SK-N-SH (cell line): ENCODE measurements at regions not wholly inside any gene's neighbourhood (a gene's known extent, or its start where the extent isn't known, plus 50 kb on each side); places are given as distances from the start of the nearest gene placed in this dataset.

Experiments
- EZH2phosphoT487 ChIP-seq: fragments of 200-600 bp; sonication (generic); IDR thresholded peaks from 2 replicates; pipeline ENCODE4 v1.6.1; 2017; ENCODE audit warnings: low read depth, mixed run types, mild to moderate bottlenecking, antibody characterized with exemption, moderate library complexity, borderline replicate concordance
- FOXM1 ChIP-seq: IDR thresholded peaks from 2 replicates; pipeline ENCODE4 v1.4.0; 2012; ENCODE audit warnings: low read depth, mild to moderate bottlenecking
- POLR2AphosphoS5 ChIP-seq: IDR thresholded peaks from 2 replicates; pipeline ENCODE4 v1.6.1; 2012; ENCODE audit warnings: low read depth, low read length
- REST ChIP-seq: IDR thresholded peaks from 2 replicates; pipeline ENCODE4 v1.6.1; 2012; ENCODE audit warnings: mild to moderate bottlenecking, low read depth, low read length, moderate library complexity
- YY1 ChIP-seq: IDR thresholded peaks from 2 replicates; pipeline ENCODE4 v1.4.0; 2012; ENCODE audit warnings: low read depth, mild to moderate bottlenecking
- TF ChIP-seq, protein P1 (sequence below): fragments of 200-600 bp; sonication (generic); IDR thresholded peaks from 2 replicates; pipeline ENCODE4 v1.6.1; 2017; ENCODE audit warnings: antibody characterized with exemption, mild to moderate bottlenecking, moderate library complexity

DNA sequence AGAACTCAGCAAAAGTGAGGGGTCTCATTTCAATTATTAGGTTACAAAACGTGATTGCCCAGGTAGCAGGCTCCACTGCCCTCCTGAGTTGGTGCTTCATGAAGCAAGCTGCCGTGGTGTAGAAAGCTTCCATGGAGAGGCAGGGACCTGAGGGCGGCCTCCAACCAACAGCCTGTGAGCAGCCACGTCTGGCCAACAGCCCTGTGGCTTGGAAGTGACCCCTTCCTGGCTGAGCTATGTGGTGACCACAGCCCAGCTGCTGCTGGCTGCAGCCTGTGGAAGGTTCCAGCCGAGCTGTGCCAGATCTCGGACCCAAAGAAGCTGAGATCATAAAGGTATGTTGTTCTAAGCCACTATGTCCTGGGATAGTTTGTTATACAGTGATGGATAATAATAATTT is 122.5 kb upstream of the KLF6 start:
- TF ChIP-seq, protein P1, sequence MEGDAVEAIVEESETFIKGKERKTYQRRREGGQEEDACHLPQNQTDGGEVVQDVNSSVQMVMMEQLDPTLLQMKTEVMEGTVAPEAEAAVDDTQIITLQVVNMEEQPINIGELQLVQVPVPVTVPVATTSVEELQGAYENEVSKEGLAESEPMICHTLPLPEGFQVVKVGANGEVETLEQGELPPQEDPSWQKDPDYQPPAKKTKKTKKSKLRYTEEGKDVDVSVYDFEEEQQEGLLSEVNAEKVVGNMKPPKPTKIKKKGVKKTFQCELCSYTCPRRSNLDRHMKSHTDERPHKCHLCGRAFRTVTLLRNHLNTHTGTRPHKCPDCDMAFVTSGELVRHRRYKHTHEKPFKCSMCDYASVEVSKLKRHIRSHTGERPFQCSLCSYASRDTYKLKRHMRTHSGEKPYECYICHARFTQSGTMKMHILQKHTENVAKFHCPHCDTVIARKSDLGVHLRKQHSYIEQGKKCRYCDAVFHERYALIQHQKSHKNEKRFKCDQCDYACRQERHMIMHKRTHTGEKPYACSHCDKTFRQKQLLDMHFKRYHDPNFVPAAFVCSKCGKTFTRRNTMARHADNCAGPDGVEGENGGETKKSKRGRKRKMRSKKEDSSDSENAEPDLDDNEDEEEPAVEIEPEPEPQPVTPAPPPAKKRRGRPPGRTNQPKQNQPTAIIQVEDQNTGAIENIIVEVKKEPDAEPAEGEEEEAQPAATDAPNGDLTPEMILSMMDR, result no peak
- TF ChIP-seq POLR2AphosphoS5 (no peak), FOXM1 (no peak), EZH2phosphoT487 (no peak), REST (no peak), YY1 (no peak)
